Stimulated activated effector memory CD8-positive, alpha-beta T cell treated with anti-CD3 and anti-CD28 coated beads, Interleukin-12 subunit alpha, Interleukin-12 subunit beta, amount 100 ng/mL, for 72 hours (primary cell): ENCODE measurements at regions not wholly inside any gene's neighbourhood (a gene's known extent, or its start where the extent isn't known, plus 50 kb on each side); places are given as distances from the start of the nearest gene placed in this dataset.

ENCODE experiments used
- ATAC-seq: fragments of 150-1000 bp; cut with Tn5 transposase; 2 replicates; pipeline ENCODE4 v1.10.0; 2021
- DNase-seq, 2 donors: peaks; one replicate each; pipeline ENCODE4 v3.0.0; 2021 to 2022; ENCODE audit warnings: low spot score in 2 of 2
- H3K27ac Mint-ChIP-seq: one replicate; pipeline ENCODE4 v1.8.0; 2022; ENCODE audit warnings: mild to moderate bottlenecking, mixed read lengths
- H3K36me3 Mint-ChIP-seq: one replicate; pipeline ENCODE4 v1.8.0; 2022; ENCODE audit warnings: mild to moderate bottlenecking, mixed read lengths
- H3K4me1 Mint-ChIP-seq: one replicate; pipeline ENCODE4 v1.8.0; 2022; ENCODE audit warnings: mixed read lengths
- H3K4me3 Mint-ChIP-seq: one replicate; pipeline ENCODE4 v1.8.0; 2022; ENCODE audit warnings: mild to moderate bottlenecking, mixed read lengths
- H3K9me3 Mint-ChIP-seq: one replicate; pipeline ENCODE4 v1.8.0; 2022; ENCODE audit warnings: mixed read lengths

GRCh38 chr10:120402147-120402766 is 54.8 kb upstream of the PLPP4 start:
- DNase-seq (no peak), ATAC-seq (no peak)
- no peak overlapping the region for H3K4me3 Mint-ChIP-seq
- no peaks in the 10 kb centered on the region for H3K4me1 Mint-ChIP-seq
- no peak overlapping the region for H3K27ac Mint-ChIP-seq
- no peaks in the 10 kb centered on the region for H3K36me3 Mint-ChIP-seq
- peaks cover 2% of the 10 kb centered on the region for H3K9me3 Mint-ChIP-seq

- Mint-ChIP-seq H3K4me3 (no peak overlapping the region), H3K9me3 (peaks cover 2% of the 10 kb centered on the region), H3K4me1 (no peaks in the 10 kb centered on the region), H3K27ac (no peak overlapping the region), H3K36me3 (no peaks in the 10 kb centered on the region)
- DNase-seq (no peak), ATAC-seq (no peak)
Measured at GRCh38 chr10:120403109-120403508, 53.9 kb upstream of the PLPP4 start.

- no peaks in the 10 kb centered on the region for H3K36me3 Mint-ChIP-seq
Measured at GRCh38 chr10:120406376-120406775, 50.7 kb upstream of the PLPP4 start.

More at GRCh38 chr10:120406376-120406775, 50.7 kb upstream of the PLPP4 start:
- H3K27ac Mint-ChIP-seq = no peak overlapping the region
- DNase-seq (no peak), ATAC-seq (no peak)
- H3K9me3 Mint-ChIP-seq = peaks cover 5% of the 10 kb centered on the region
- no peaks in the 10 kb centered on the region for H3K4me1 Mint-ChIP-seq
- H3K4me3 Mint-ChIP-seq = no peak overlapping the region
